Common myeloid progenitor, CD34-positive (primary cell): ENCODE measurements at regions not wholly inside any gene's neighbourhood (a gene's known extent, or its start where the extent isn't known, plus 50 kb on each side); places are given as distances from the start of the nearest gene placed in this dataset.

Experiments
- CTCF ChIA-PET: fragments of 350-600 bp; sonication (Branson Sonifier 250); formaldehyde crosslinking; loops from one replicate; lab custom pipeline; 2021; ENCODE audit warnings: antibody characterized with exemption; lab: Charles Lee
- POLR2A ChIA-PET: fragments of 350-600 bp; sonication (Branson Sonifier 250); formaldehyde crosslinking; loops from one replicate; lab custom pipeline; 2021; ENCODE audit warnings: antibody characterized with exemption; lab: Charles Lee
- DNase-seq, 3 donors: peaks; one replicate each; pipeline versions ENCODE4 v3.0.0 to v3.0.0-alpha.2; 2013
- H3K27ac ChIP-seq, 2 experiments: 1 replicate in 1 of 2; 2 replicates in 1 of 2; pipeline ENCODE4 v1.7.0; 2013; ENCODE audit warnings: inconsistent platforms in 2 of 2, low read length in 2 of 2, mild to moderate bottlenecking in 2 of 2, low read depth in 1 of 2, moderate library complexity in 1 of 2; ENCODE audit not compliant: severe bottlenecking in 2 of 2, insufficient read depth in 1 of 2, poor library complexity in 1 of 2
- H3K27me3 ChIP-seq, 5 experiments: replicated peaks in 2 of 5; 1 replicate in 3 of 5; 2 replicates in 2 of 5; pipeline versions ENCODE4 v1.6.1 to v1.7.0; 2013; ENCODE audit warnings: low read length in 4 of 5, mild to moderate bottlenecking in 2 of 5, moderate library complexity in 2 of 5, inconsistent platforms in 1 of 5; ENCODE audit not compliant: insufficient read depth in 5 of 5, control insufficient read depth in 4 of 5
- H3K36me3 ChIP-seq, 4 experiments: 1 replicate in 2 of 4; 2 replicates in 2 of 4; pipeline versions ENCODE4 v1.6.1 to v1.7.0; 2013; ENCODE audit warnings: low read length in 3 of 4, control low read depth in 1 of 4, mild to moderate bottlenecking in 1 of 4; ENCODE audit not compliant: control insufficient read depth in 4 of 4, insufficient read depth in 4 of 4
- H3K4me1 ChIP-seq, 4 experiments: 1 replicate in 3 of 4; 2 replicates in 1 of 4; pipeline versions ENCODE4 v1.6.1 to v1.7.1; 2013; ENCODE audit warnings: low read length in 3 of 4, mild to moderate bottlenecking in 3 of 4, control low read depth in 1 of 4, inconsistent platforms in 1 of 4, moderate library complexity in 1 of 4; ENCODE audit not compliant: control insufficient read depth in 4 of 4, insufficient read depth in 4 of 4; ENCODE audit errors: control extremely low read depth in 1 of 4
- H3K4me3 ChIP-seq, 7 experiments: 1 replicate in 4 of 7; 2 replicates in 3 of 7; pipeline versions ENCODE4 v1.5.1 to v1.7.0; 2013; ENCODE audit warnings: mild to moderate bottlenecking in 7 of 7, low read length in 6 of 7, moderate library complexity in 6 of 7, inconsistent platforms in 2 of 7, low read depth in 2 of 7, control low read depth in 1 of 7; ENCODE audit not compliant: insufficient read depth in 4 of 7, control insufficient read depth in 1 of 7; ENCODE audit errors: extremely low read depth in 1 of 7
- H3K9me3 ChIP-seq, 5 experiments: 1 replicate in 4 of 5; 2 replicates in 1 of 5; pipeline versions ENCODE4 v1.6.1 to v1.7.1; 2013; ENCODE audit warnings: low read length in 4 of 5, mild to moderate bottlenecking in 2 of 5, inconsistent platforms in 1 of 5, low read depth in 1 of 5, moderate library complexity in 1 of 5; ENCODE audit not compliant: control insufficient read depth in 4 of 5, insufficient read depth in 2 of 5; ENCODE audit errors: control extremely low read depth in 1 of 5
- WGBS: methylation state at CpG from one replicate; pipeline ENCODE4 v1.1.5; 2013; ENCODE audit not compliant: insufficient coverage; 5-methylcytosine and 5-hydroxymethylcytosine counted together

GRCh38 chr17:6352801-6353560 is 81.9 kb downstream of the AIPL1 start:
- H3K9me3 ChIP-seq, result no peaks in the 10 kb centered on the region
- H3K27ac ChIP-seq, result no peak overlapping the region
- CTCF ChIA-PET, result no interaction called here
- DNase-seq, result no peak
- no peaks in the 10 kb centered on the region for H3K4me1 ChIP-seq
- H3K4me3 ChIP-seq, result no peak overlapping the region
- no peaks in the 10 kb centered on the region for H3K36me3 ChIP-seq
- H3K27me3 ChIP-seq, result peaks cover 0 to 5% (median 2%) of the 10 kb centered on the region in 5 experiments
- 98% methylated on average over 5 of the region's 6 CpGs for WGBS
- POLR2A ChIA-PET, result no interaction called here

DNA sequence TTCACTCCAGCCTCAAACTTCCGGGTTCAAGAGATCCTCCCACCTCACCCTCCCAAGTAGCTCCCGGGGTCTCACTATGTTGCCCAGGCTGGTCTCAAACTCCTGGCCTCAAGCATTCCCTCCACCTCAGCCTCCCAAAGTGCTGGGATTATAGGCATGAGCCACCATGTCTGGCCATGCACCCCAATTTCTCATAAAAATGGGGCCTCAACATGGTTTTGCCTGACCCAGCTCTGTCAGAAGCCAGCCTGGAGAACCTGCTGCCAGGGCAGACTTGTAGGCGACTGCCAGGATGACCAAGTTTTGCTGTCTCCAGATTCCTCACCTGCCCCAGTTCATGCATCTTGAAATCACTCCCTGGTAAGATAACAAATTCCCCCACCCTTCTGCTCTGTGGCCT is 82.9 kb downstream of the AIPL1 start:
- Histone ChIP-seq H3K4me3 (no peak overlapping the region), H3K4me1 (no peaks in the 10 kb centered on the region), H3K9me3 (no peaks in the 10 kb centered on the region), H3K27ac (no peak overlapping the region), H3K27me3 (peaks cover 0 to 6% (median 2%) of the 10 kb centered on the region in 5 experiments), H3K36me3 (no peaks in the 10 kb centered on the region)
- ChIA-PET CTCF (no interaction called here), POLR2A (no interaction called here)
- no peak for DNase-seq
- 96% methylated on average over 3 of the region's 3 CpGs for WGBS

DNA sequence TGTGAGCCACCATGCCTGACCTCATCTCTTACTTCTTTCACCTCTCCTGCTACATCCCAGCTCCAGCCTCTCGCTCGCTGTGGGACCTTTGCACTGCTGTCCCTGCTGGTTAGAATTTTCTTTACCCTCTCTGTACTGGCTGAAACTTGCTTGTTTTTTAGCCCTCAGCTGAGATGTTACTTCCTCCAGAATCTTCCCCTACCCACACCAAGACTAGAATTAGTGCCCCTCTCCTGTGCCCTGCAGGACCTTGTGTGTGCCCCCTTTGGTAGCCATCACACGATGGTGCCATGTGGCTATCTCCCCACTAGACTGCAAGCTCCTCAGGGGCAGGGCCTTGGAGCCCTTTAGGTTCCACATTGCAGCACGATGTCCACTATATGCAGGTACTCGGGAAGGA is 84.1 kb downstream of the AIPL1 start:
- ChIA-PET CTCF (no interaction called here), POLR2A (no interaction called here)
- no peak for DNase-seq
- H3K36me3 ChIP-seq, result no peaks in the 10 kb centered on the region
- H3K4me1 ChIP-seq, result no peaks in the 10 kb centered on the region
- H3K27ac ChIP-seq, result no peak overlapping the region
- 100% methylated on average over 4 of the region's 5 CpGs for WGBS
- no peak overlapping the region for H3K4me3 ChIP-seq
- peaks cover 0 to 11% (median 2%) of the 10 kb centered on the region in 5 experiments for H3K27me3 ChIP-seq
- no peaks in the 10 kb centered on the region for H3K9me3 ChIP-seq

- Histone ChIP-seq H3K4me3 (no peak overlapping the region), H3K36me3 (no peaks in the 10 kb centered on the region), H3K9me3 (no peaks in the 10 kb centered on the region), H3K4me1 (no peaks in the 10 kb centered on the region), H3K27me3 (peaks cover 0 to 11% (median 4%) of the 10 kb centered on the region in 5 experiments), H3K27ac (no peak overlapping the region)
- no peak for DNase-seq
- ChIA-PET CTCF (no interaction called here), POLR2A (no interaction called here)
- WGBS, result 79% methylated on average over 2 of the region's 9 CpGs
These were observed 86.0 kb downstream of the AIPL1 start for GRCh38 chr17:6348891-6349290.

DNA sequence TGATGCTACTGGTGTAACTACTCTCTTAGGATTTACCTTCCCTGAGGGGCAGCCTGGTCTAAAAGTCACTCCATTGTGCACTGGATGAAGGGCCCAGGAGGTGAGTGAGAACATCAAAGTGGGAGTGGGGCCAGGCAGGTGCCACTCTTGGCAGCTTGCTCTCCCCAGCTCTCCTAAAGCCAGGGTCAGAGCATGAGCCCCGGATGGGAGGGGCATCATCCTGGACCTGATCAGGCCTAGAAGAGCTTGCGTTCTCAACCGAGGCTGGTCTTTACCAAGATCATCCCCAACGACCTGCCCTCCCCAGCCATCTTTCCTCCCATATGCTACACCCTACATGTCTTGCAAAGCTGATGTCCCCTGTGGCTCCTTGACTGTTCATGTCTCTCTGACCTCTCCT is 87.1 kb downstream of the AIPL1 start:
- POLR2A ChIA-PET, result no interaction called here
- H3K27me3 ChIP-seq, result peaks cover 0 to 7% (median 4%) of the 10 kb centered on the region in 5 experiments

GRCh38 chr17:6346986-6347385 is 87.9 kb downstream of the AIPL1 start:
- H3K9me3 ChIP-seq, result no peaks in the 10 kb centered on the region
- POLR2A ChIA-PET, result no interaction called here
- H3K4me1 ChIP-seq, result no peaks in the 10 kb centered on the region
- no peaks in the 10 kb centered on the region for H3K36me3 ChIP-seq
- WGBS, result 100% methylated on average over 2 of the region's 2 CpGs
- no peak overlapping the region for H3K27ac ChIP-seq
- no peak overlapping the region for H3K4me3 ChIP-seq
- CTCF ChIA-PET, result no interaction called here
- DNase-seq, result no peak
- H3K27me3 ChIP-seq, result peaks cover 0 to 7% (median 4%) of the 10 kb centered on the region in 5 experiments

More for the DNA sequence above, 87.1 kb downstream of the AIPL1 start:
- no peaks in the 10 kb centered on the region for H3K4me1 ChIP-seq
- H3K9me3 ChIP-seq, result no peaks in the 10 kb centered on the region
- no peak overlapping the region for H3K27ac ChIP-seq
- CTCF ChIA-PET, result no interaction called here
- DNase-seq, result no peak
- 83% methylated on average over 4 of the region's 4 CpGs for WGBS
- H3K36me3 ChIP-seq, result no peaks in the 10 kb centered on the region
- no peak overlapping the region for H3K4me3 ChIP-seq

GRCh38 chr17:6346156-6346786 is 88.7 kb downstream of the AIPL1 start:
- H3K4me1 ChIP-seq, result no peaks in the 10 kb centered on the region
- ChIA-PET POLR2A (no interaction called here), CTCF (no interaction called here)

More at GRCh38 chr17:6346156-6346786, 88.7 kb downstream of the AIPL1 start:
- Histone ChIP-seq H3K27ac (no peak overlapping the region), H3K36me3 (no peaks in the 10 kb centered on the region), H3K9me3 (no peaks in the 10 kb centered on the region), H3K4me3 (no peak overlapping the region), H3K27me3 (peaks cover 0 to 9% (median 4%) of the 10 kb centered on the region in 5 experiments)
- no peak for DNase-seq
- WGBS, result 90% methylated on average over 3 of the region's 6 CpGs
